MG63 (cell line): ENCODE measurements at regions not wholly inside any gene's neighbourhood (a gene's known extent, or its start where the extent isn't known, plus 50 kb on each side); places are given as distances from the start of the nearest gene placed in this dataset.
A peak's percentile ranks its signal among the peaks of the same experiment; 100 is the strongest.

Experiments used
- DNase-seq: peaks from one replicate; pipeline ENCODE4 v3.0.0-alpha.2; 2020
- H3K27me3 ChIP-seq: fragments of 250-450 bp; sonication (Bioruptor Pico); 2 replicates; pipeline ENCODE4 v1.5.1; 2020; ENCODE audit warnings: mild to moderate bottlenecking, moderate library complexity
- H3K36me3 ChIP-seq: fragments of 250-450 bp; sonication (Bioruptor Pico); 2 replicates; pipeline ENCODE4 v1.5.1; 2020; ENCODE audit warnings: mild to moderate bottlenecking, moderate library complexity
- H3K4me3 ChIP-seq: fragments of 250-450 bp; sonication (Bioruptor Pico); 2 replicates; pipeline ENCODE4 v1.5.1; 2020; ENCODE audit warnings: mild to moderate bottlenecking, moderate library complexity
- H3K9me3 ChIP-seq: fragments of 250-450 bp; sonication (Bioruptor Pico); 2 replicates; pipeline ENCODE4 v1.5.1; 2020; ENCODE audit warnings: mild to moderate bottlenecking, moderate library complexity

GRCh38 chr6:2502096-2502997 is 248.4 kb downstream of the MYLK4 start:
- H3K27me3 ChIP-seq = no peaks in the 10 kb centered on the region
- H3K36me3 ChIP-seq = no peaks in the 10 kb centered on the region
- H3K9me3 ChIP-seq = no peaks in the 10 kb centered on the region
- DNase-seq = peak; percentile 44
- H3K4me3 ChIP-seq = no peak overlapping the region

GRCh38 chr6:2497922-2498623 is 252.6 kb downstream of the MYLK4 start:
- Histone ChIP-seq H3K27me3 (no peaks in the 10 kb centered on the region), H3K36me3 (no peaks in the 10 kb centered on the region), H3K4me3 (no peak overlapping the region), H3K9me3 (no peaks in the 10 kb centered on the region)
- no peak for DNase-seq

- no peaks in the 10 kb centered on the region for H3K36me3 ChIP-seq
- H3K4me3 ChIP-seq = no peak overlapping the region
- no peaks in the 10 kb centered on the region for H3K9me3 ChIP-seq
- H3K27me3 ChIP-seq = no peaks in the 10 kb centered on the region
- no peak for DNase-seq
Observed at GRCh38 chr6:2496291-2496690, 250.9 kb upstream of the GMDS start.

GRCh38 chr6:2492686-2493523 is 247.5 kb upstream of the GMDS start:
- H3K4me3 ChIP-seq = no peak overlapping the region
- H3K36me3 ChIP-seq = no peaks in the 10 kb centered on the region
- DNase-seq = no peak
- H3K9me3 ChIP-seq = no peaks in the 10 kb centered on the region
- H3K27me3 ChIP-seq = no peaks in the 10 kb centered on the region

- no peak overlapping the region for H3K4me3 ChIP-seq
- no peaks in the 10 kb centered on the region for H3K9me3 ChIP-seq
- H3K36me3 ChIP-seq = no peaks in the 10 kb centered on the region
- H3K27me3 ChIP-seq = no peaks in the 10 kb centered on the region
- DNase-seq = no peak
Observed at GRCh38 chr6:2491137-2491536, 245.7 kb upstream of the GMDS start.

GRCh38 chr6:2488578-2488977 is 243.2 kb upstream of the GMDS start:
- H3K9me3 ChIP-seq = no peaks in the 10 kb centered on the region
- no peak for DNase-seq
- no peaks in the 10 kb centered on the region for H3K27me3 ChIP-seq
- H3K4me3 ChIP-seq = no peak overlapping the region
- no peaks in the 10 kb centered on the region for H3K36me3 ChIP-seq

GRCh38 chr6:2485116-2485515 is 239.7 kb upstream of the GMDS start:
- H3K9me3 ChIP-seq = no peaks in the 10 kb centered on the region
- no peaks in the 10 kb centered on the region for H3K36me3 ChIP-seq
- no peaks in the 10 kb centered on the region for H3K27me3 ChIP-seq
- no peak overlapping the region for H3K4me3 ChIP-seq
- DNase-seq = no peak

- H3K27me3 ChIP-seq = no peaks in the 10 kb centered on the region
- no peak for DNase-seq
- no peaks in the 10 kb centered on the region for H3K36me3 ChIP-seq
- H3K9me3 ChIP-seq = no peaks in the 10 kb centered on the region
- H3K4me3 ChIP-seq = no peak overlapping the region
Observed at GRCh38 chr6:2482773-2483172, 237.4 kb upstream of the GMDS start.

GRCh38 chr6:2481307-2481706 is 235.9 kb upstream of the GMDS start:
- Histone ChIP-seq H3K4me3 (no peak overlapping the region), H3K36me3 (no peaks in the 10 kb centered on the region), H3K27me3 (no peaks in the 10 kb centered on the region), H3K9me3 (no peaks in the 10 kb centered on the region)
- DNase-seq = no peak

GRCh38 chr6:2480267-2480966 is 235.0 kb upstream of the GMDS start:
- H3K27me3 ChIP-seq = no peaks in the 10 kb centered on the region
- no peak for DNase-seq

GRCh38 chr6:2478200-2478599 is 232.8 kb upstream of the GMDS start:
- no peak overlapping the region for H3K4me3 ChIP-seq
- DNase-seq = no peak
- H3K36me3 ChIP-seq = no peaks in the 10 kb centered on the region
- no peaks in the 10 kb centered on the region for H3K27me3 ChIP-seq
- H3K9me3 ChIP-seq = no peaks in the 10 kb centered on the region

More at GRCh38 chr6:2480267-2480966, 235.0 kb upstream of the GMDS start:
- no peaks in the 10 kb centered on the region for H3K9me3 ChIP-seq
- H3K4me3 ChIP-seq = no peak overlapping the region
- H3K36me3 ChIP-seq = no peaks in the 10 kb centered on the region

GRCh38 chr6:2477666-2478065 is 232.3 kb upstream of the GMDS start:
- Histone ChIP-seq H3K4me3 (no peak overlapping the region), H3K36me3 (no peaks in the 10 kb centered on the region), H3K9me3 (no peaks in the 10 kb centered on the region), H3K27me3 (no peaks in the 10 kb centered on the region)
- no peak for DNase-seq

GRCh38 chr6:2477250-2477649 is 231.8 kb upstream of the GMDS start:
- no peak for DNase-seq
- Histone ChIP-seq H3K27me3 (no peaks in the 10 kb centered on the region), H3K9me3 (no peaks in the 10 kb centered on the region), H3K36me3 (no peaks in the 10 kb centered on the region), H3K4me3 (no peak overlapping the region)

GRCh38 chr6:2476376-2476775 is 231.0 kb upstream of the GMDS start:
- no peaks in the 10 kb centered on the region for H3K9me3 ChIP-seq
- H3K27me3 ChIP-seq = no peaks in the 10 kb centered on the region
- H3K4me3 ChIP-seq = no peak overlapping the region
- DNase-seq = peak; percentile 21
- no peaks in the 10 kb centered on the region for H3K36me3 ChIP-seq

GRCh38 chr6:2471472-2471871 is 226.1 kb upstream of the GMDS start:
- no peak for DNase-seq
- no peaks in the 10 kb centered on the region for H3K27me3 ChIP-seq
- no peaks in the 10 kb centered on the region for H3K36me3 ChIP-seq
- H3K4me3 ChIP-seq = no peak overlapping the region
- H3K9me3 ChIP-seq = no peaks in the 10 kb centered on the region

- DNase-seq = no peak
- Histone ChIP-seq H3K4me3 (no peak overlapping the region), H3K36me3 (no peaks in the 10 kb centered on the region), H3K9me3 (no peaks in the 10 kb centered on the region), H3K27me3 (no peaks in the 10 kb centered on the region)
Observed at GRCh38 chr6:2469428-2469827, 224.0 kb upstream of the GMDS start.

GRCh38 chr6:2468601-2468955 is 223.2 kb upstream of the GMDS start:
- no peak for DNase-seq
- Histone ChIP-seq H3K9me3 (no peaks in the 10 kb centered on the region), H3K27me3 (no peaks in the 10 kb centered on the region), H3K36me3 (no peaks in the 10 kb centered on the region), H3K4me3 (no peak overlapping the region)
